OCI-LY7 (cell line): ENCODE measurements at regions not wholly inside any gene's neighbourhood (a gene's known extent, or its start where the extent isn't known, plus 50 kb on each side); places are given as distances from the start of the nearest gene placed in this dataset.

Experiments
- BruUV-seq: library from RNA; stranded (reverse); fragments of 400-500 nt; replicated peaks from 2 replicates; lab custom pipeline; 2021; lab: Mats Ljungman, UMichigan
- CTCF ChIA-PET: fragments of 300-600 bp; sonication (Branson Sonifier 250); formaldehyde crosslinking; loops from one replicate; lab custom pipeline; 2022; ENCODE audit warnings: antibody characterized with exemption; ENCODE audit not compliant: unreplicated experiment; lab: Charles Lee
- POLR2A ChIA-PET: fragments of 300-600 bp; sonication (Branson Sonifier 250); formaldehyde crosslinking; loops from one replicate; lab custom pipeline; 2022; ENCODE audit warnings: antibody characterized with exemption; lab: Charles Lee
- DNase-seq: peaks from one replicate; pipeline ENCODE4 v3.0.0-alpha.2; 2015; ENCODE audit warnings: low spot score
- H2AFZ ChIP-seq: fragments of 200-600 bp; sonication (generic), shearing (Covaris generic); 2 replicates; pipeline ENCODE4 v1.6.1; 2014; ENCODE audit warnings: mild to moderate bottlenecking, antibody characterized with exemption, low read length, moderate library complexity
- H3K27ac ChIP-seq: fragments of 200-600 bp; sonication (generic); 2 replicates; pipeline ENCODE4 v1.5.1; 2014; ENCODE audit warnings: mixed run types, low read depth, mild to moderate bottlenecking, moderate library complexity, low read length, inconsistent platforms; ENCODE audit not compliant: poor library complexity, severe bottlenecking
- H3K36me3 ChIP-seq: fragments of 200-600 bp; sonication (generic); 2 replicates; pipeline ENCODE4 v1.6.1; 2014; ENCODE audit warnings: mild to moderate bottlenecking, antibody characterized with exemption, low read length, moderate library complexity, mixed read lengths; ENCODE audit not compliant: insufficient read depth
- H3K4me1 ChIP-seq: fragments of 200-600 bp; sonication (generic); 2 replicates; pipeline ENCODE4 v1.5.1; 2014; ENCODE audit warnings: mild to moderate bottlenecking, low read length; ENCODE audit not compliant: insufficient read depth, poor library complexity, severe bottlenecking
- H3K4me2 ChIP-seq: fragments of 200-600 bp; sonication (generic); 2 replicates; pipeline ENCODE4 v1.6.1; 2014; ENCODE audit warnings: mild to moderate bottlenecking, low read length
- H3K4me3 ChIP-seq: fragments of 200-600 bp; sonication (generic); 2 replicates; pipeline ENCODE4 v1.5.1; 2014; ENCODE audit warnings: mild to moderate bottlenecking, low read depth, low read length; ENCODE audit not compliant: poor library complexity, severe bottlenecking
- H3K79me2 ChIP-seq: fragments of 200-600 bp; sonication (generic); 2 replicates; pipeline ENCODE4 v1.6.1; 2016; ENCODE audit warnings: low read depth, mild to moderate bottlenecking, low read length, moderate library complexity, mixed read lengths; ENCODE audit not compliant: insufficient read depth
- H3K9me2 ChIP-seq: fragments of 200-600 bp; sonication (generic); 2 replicates; pipeline ENCODE4 v1.6.1; 2016; ENCODE audit warnings: mild to moderate bottlenecking, low read length, mixed read lengths; ENCODE audit not compliant: insufficient read depth
- H3K9me3 ChIP-seq: fragments of 200-600 bp; sonication (generic); 2 replicates; pipeline ENCODE4 v1.6.1; 2014; ENCODE audit warnings: mild to moderate bottlenecking, mixed run types, low read length, mixed read lengths
- H4K20me1 ChIP-seq: fragments of 200-600 bp; sonication (generic); 2 replicates; pipeline ENCODE4 v1.6.1; 2014; ENCODE audit warnings: mild to moderate bottlenecking, antibody characterized with exemption, low read length, moderate library complexity, mixed read lengths; ENCODE audit not compliant: insufficient read depth
- CTCF ChIP-seq: fragments of 200-600 bp; sonication (generic); conservative IDR thresholded peaks from 2 replicates; pipeline ENCODE4 v1.5.1; 2014; ENCODE audit warnings: mild to moderate bottlenecking, antibody characterized with exemption, low read length, moderate library complexity, mixed read lengths
- EZH2phosphoT487 ChIP-seq: fragments of 200-600 bp; sonication (generic); IDR thresholded peaks from 2 replicates; pipeline ENCODE4 v1.6.1; 2018; ENCODE audit warnings: low read depth, borderline replicate concordance, mild to moderate bottlenecking, mixed run types, antibody characterized with exemption, low read length, moderate library complexity, mixed read lengths
- intact Hi-C: fragments of 100-400 bp; cut with micrococcal nuclease; formaldehyde crosslinking; loops from one replicate; pipeline ENCODE4 v1.10.0; 2022; ENCODE audit not compliant: unreplicated experiment

DNA sequence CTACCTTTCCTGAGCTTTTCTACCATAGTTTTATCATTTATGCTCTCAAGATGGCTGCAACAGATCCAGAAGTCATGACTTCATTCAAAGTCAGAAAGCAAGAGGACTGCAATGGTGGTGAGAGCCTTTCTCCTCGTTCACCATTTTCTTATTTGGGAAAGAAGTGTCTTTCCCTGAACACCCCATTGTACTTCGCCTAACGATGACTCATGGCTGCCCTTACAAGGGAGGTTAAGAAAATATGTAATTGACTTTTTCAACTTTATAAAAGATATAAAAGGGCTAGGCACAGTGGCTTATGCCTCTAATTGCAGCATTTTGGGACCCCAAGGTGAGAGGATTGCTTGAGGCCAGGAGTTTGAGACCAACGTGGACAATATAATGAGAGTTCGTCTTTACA lies 541.7 kb downstream of the METTL15 start:
- no peak overlapping the region for H3K4me3 ChIP-seq
- H3K9me3 ChIP-seq: no peaks in the 10 kb centered on the region
- no peak overlapping the region for H3K27ac ChIP-seq
- H3K4me1 ChIP-seq: no peaks in the 10 kb centered on the region
- CTCF ChIA-PET: no interaction called here
- H3K36me3 ChIP-seq: no peaks in the 10 kb centered on the region
- no peaks in the 10 kb centered on the region for H4K20me1 ChIP-seq
- no TSS peak for BruUV-seq
- H2AFZ ChIP-seq: no peak overlapping the region
- no peaks in the 10 kb centered on the region for H3K9me2 ChIP-seq
- POLR2A ChIA-PET: no interaction called here
- DNase-seq: no peak
- H3K4me2 ChIP-seq: no peak overlapping the region
- H3K79me2 ChIP-seq: no peaks in the 10 kb centered on the region
- intact Hi-C loops: no loop called here
- TF ChIP-seq CTCF (no peak), EZH2phosphoT487 (no peak)

DNA sequence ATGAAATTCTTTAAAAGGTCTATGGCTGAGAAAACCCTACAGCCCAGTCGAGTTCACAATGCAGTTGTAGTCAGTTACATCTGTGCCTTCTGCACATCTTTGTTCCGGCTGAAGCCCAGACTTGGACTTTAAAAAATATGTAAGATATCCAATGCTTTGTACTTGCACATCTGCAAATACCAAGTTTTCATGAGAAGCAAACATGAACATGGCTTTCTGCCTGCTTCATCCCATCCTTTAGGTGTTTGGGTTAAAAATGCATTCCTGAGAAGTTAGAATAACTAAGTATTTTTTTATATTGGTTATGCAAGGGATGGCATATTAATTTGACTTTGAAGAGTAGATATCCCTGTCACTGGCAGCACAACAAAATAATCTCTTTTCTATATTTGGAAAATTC lies 528.4 kb downstream of the METTL15 start:
- H3K36me3 ChIP-seq: no peaks in the 10 kb centered on the region
- no peak overlapping the region for H3K27ac ChIP-seq
- no peaks in the 10 kb centered on the region for H3K79me2 ChIP-seq
- no peaks in the 10 kb centered on the region for H4K20me1 ChIP-seq
- BruUV-seq: no TSS peak
- no peak for TF ChIP-seq CTCF
- TF ChIP-seq EZH2phosphoT487: no peak
- intact Hi-C loops: no loop called here
- H3K4me3 ChIP-seq: no peak overlapping the region
- DNase-seq: no peak
- H3K4me1 ChIP-seq: no peaks in the 10 kb centered on the region
- ChIA-PET CTCF (no interaction called here), POLR2A (no interaction called here)
- no peak overlapping the region for H3K4me2 ChIP-seq
- H3K9me3 ChIP-seq: no peaks in the 10 kb centered on the region
- no peaks in the 10 kb centered on the region for H3K9me2 ChIP-seq
- no peak overlapping the region for H2AFZ ChIP-seq

GRCh38 chr11:28636033-28636432 lies 527.8 kb downstream of the METTL15 start:
- Histone ChIP-seq H3K4me2 (no peak overlapping the region), H3K4me1 (no peaks in the 10 kb centered on the region), H4K20me1 (no peaks in the 10 kb centered on the region), H3K9me2 (no peaks in the 10 kb centered on the region), H3K4me3 (no peak overlapping the region), H3K36me3 (no peaks in the 10 kb centered on the region), H3K9me3 (no peaks in the 10 kb centered on the region), H3K79me2 (no peaks in the 10 kb centered on the region), H2AFZ (no peak overlapping the region), H3K27ac (no peak overlapping the region)
- POLR2A ChIA-PET: no interaction called here
- CTCF ChIA-PET: no interaction called here
- BruUV-seq: no TSS peak
- no peak for DNase-seq
- TF ChIP-seq CTCF: no peak
- no peak for TF ChIP-seq EZH2phosphoT487
- intact Hi-C loops: no loop called here
